Thoracic aorta (tissue), 2 donors: ENCODE measurements at regions not wholly inside any gene's neighbourhood (a gene's known extent, or its start where the extent isn't known, plus 50 kb on each side); places are given as distances from the start of the nearest gene placed in this dataset.
"Not testable (repeated sequence)": the region's sequence is repeated elsewhere in the genome, so short reads cannot be mapped to it uniquely, and the experiment has no call there.

ENCODE experiments used
- ATAC-seq: fragments of 150-250 bp; one replicate; pipeline ENCODE4 v1.8.0; 2017; ENCODE audit warnings: low read depth; ENCODE audit not compliant: insufficient number of reproducible peaks, low FRiP score
- DNase-seq: peaks from one replicate; pipeline ENCODE4 v3.0.0-alpha.2; 2020; ENCODE audit warnings: low spot score
- H3K27ac ChIP-seq, 2 donors: fragments of 200-600 bp; sonication (generic); 1 replicate in 1 of 2; 2 replicates in 1 of 2; pipeline ENCODE4 v1.5.1; 2016; ENCODE audit warnings: mild to moderate bottlenecking in 2 of 2, moderate library complexity in 2 of 2
- H3K27me3 ChIP-seq: fragments of 200-600 bp; sonication (generic); replicated peaks from 2 replicates; pipeline ENCODE4 v1.6.0; 2016; ENCODE audit warnings: mild to moderate bottlenecking; ENCODE audit not compliant: insufficient read depth
- H3K36me3 ChIP-seq: fragments of 200-600 bp; sonication (generic); one replicate; pipeline ENCODE4 v1.5.1; 2016
- H3K4me1 ChIP-seq, 2 donors: fragments of 200-600 bp; sonication (generic); 1 replicate in 1 of 2; 2 replicates in 1 of 2; pipeline versions ENCODE4 v1.5.1 to v1.6.0; 2016; ENCODE audit warnings: low read depth in 2 of 2, mild to moderate bottlenecking in 1 of 2; ENCODE audit not compliant: control insufficient read depth in 1 of 2
- H3K4me3 ChIP-seq: fragments of 200-600 bp; sonication (generic); 2 replicates; pipeline ENCODE4 v1.5.1; 2016; ENCODE audit warnings: mild to moderate bottlenecking
- H3K9me3 ChIP-seq: fragments of 200-600 bp; sonication (generic); 2 replicates; pipeline ENCODE4 v1.5.1; 2016
- CTCF ChIP-seq: fragments of 200-600 bp; sonication (generic); IDR thresholded peaks from one replicate; pipeline ENCODE4 v1.5.1; 2019; ENCODE audit warnings: antibody characterized with exemption

- Histone ChIP-seq H3K27ac (no peak overlapping the region), H3K27me3 (no peaks in the 10 kb centered on the region), H3K36me3 (no peaks in the 10 kb centered on the region), H3K4me1 (no peaks in the 10 kb centered on the region), H3K9me3 (no peaks in the 10 kb centered on the region), H3K4me3 (no peak overlapping the region)
- no peak for TF ChIP-seq CTCF
- DNase-seq = no peak
- no peak for ATAC-seq
Observed at GRCh38 chrY:20042993-20043392, 298.5 kb upstream of the KDM5D start.

GRCh38 chrY:20025676-20026075 is 281.1 kb upstream of the KDM5D start:
- no peak for TF ChIP-seq CTCF
- no peaks in the 10 kb centered on the region for H3K36me3 ChIP-seq
- no peak for DNase-seq
- H3K4me1 ChIP-seq = no peaks in the 10 kb centered on the region
- no peaks in the 10 kb centered on the region for H3K27me3 ChIP-seq
- no peak overlapping the region for H3K4me3 ChIP-seq
- H3K27ac ChIP-seq = no peak overlapping the region
- no peaks in the 10 kb centered on the region for H3K9me3 ChIP-seq
- ATAC-seq = no peak

GRCh38 chrY:19993410-19993809 is 248.9 kb upstream of the KDM5D start:
- not testable (repeated sequence) for DNase-seq, H3K27me3 ChIP-seq, H3K36me3 ChIP-seq, H3K4me3 ChIP-seq, H3K9me3 ChIP-seq, H3K4me1 ChIP-seq, ATAC-seq, H3K27ac ChIP-seq

GRCh38 chrY:19973012-19973411 is 228.5 kb upstream of the KDM5D start:
- H3K27ac ChIP-seq = no peak overlapping the region
- no peak for TF ChIP-seq CTCF
- H3K27me3 ChIP-seq = no peaks in the 10 kb centered on the region
- H3K9me3 ChIP-seq = no peaks in the 10 kb centered on the region
- no peak overlapping the region for H3K4me3 ChIP-seq
- DNase-seq = no peak
- H3K36me3 ChIP-seq = no peaks in the 10 kb centered on the region
- H3K4me1 ChIP-seq = no peaks in the 10 kb centered on the region
- no peak for ATAC-seq

- H3K36me3 ChIP-seq = no peaks in the 10 kb centered on the region
- DNase-seq = no peak
- no peaks in the 10 kb centered on the region for H3K9me3 ChIP-seq
- no peak overlapping the region for H3K4me3 ChIP-seq
- no peaks in the 10 kb centered on the region for H3K27me3 ChIP-seq
- no peak overlapping the region for H3K27ac ChIP-seq
- no peak for ATAC-seq
- no peak for TF ChIP-seq CTCF
- H3K4me1 ChIP-seq = no peaks in the 10 kb centered on the region
Observed at GRCh38 chrY:19947702-19948101, 203.2 kb upstream of the KDM5D start.

GRCh38 chrY:19899011-19899410 is 154.5 kb upstream of the KDM5D start:
- ATAC-seq (no peak), DNase-seq (no peak)
- no peaks in the 10 kb centered on the region for H3K9me3 ChIP-seq
- H3K36me3 ChIP-seq = no peaks in the 10 kb centered on the region
- H3K4me1 ChIP-seq = no peaks in the 10 kb centered on the region
- H3K27ac ChIP-seq = no peak overlapping the region
- no peak for TF ChIP-seq CTCF
- H3K4me3 ChIP-seq = no peak overlapping the region
- no peaks in the 10 kb centered on the region for H3K27me3 ChIP-seq
